GM12878 (cell line): ENCODE measurements at regions not wholly inside any gene's neighbourhood (a gene's known extent, or its start where the extent isn't known, plus 50 kb on each side); places are given as distances from the start of the nearest gene placed in this dataset.

ENCODE experiments used
- NFXL1 ChIP-seq: fragments of 450-650 bp; IDR thresholded peaks from 2 replicates; pipeline ENCODE4 v1.6.1; 2017; ENCODE audit warnings: antibody characterized with exemption, mild to moderate bottlenecking, borderline replicate concordance
- RFX5 ChIP-seq: IDR thresholded peaks from 2 replicates; pipeline ENCODE4 v1.6.1; 2011; ENCODE audit warnings: low read depth, low read length, improper control_type of control experiment
- TCF7 ChIP-seq: IDR thresholded peaks from 2 replicates; pipeline ENCODE4 v1.6.1; 2014; ENCODE audit warnings: antibody characterized with exemption, borderline replicate concordance
- ZNF24 ChIP-seq: fragments of 450-650 bp; IDR thresholded peaks from 2 replicates; pipeline ENCODE4 v1.6.1; 2017; ENCODE audit warnings: antibody characterized with exemption, mild to moderate bottlenecking
- TF ChIP-seq, protein P1 (sequence below): IDR thresholded peaks from 2 replicates; pipeline ENCODE4 v1.6.1; 2011; ENCODE audit warnings: borderline replicate concordance, low read depth, mild to moderate bottlenecking, moderate library complexity, low read length; ENCODE audit not compliant: insufficient read depth, poor library complexity, severe bottlenecking
- TF ChIP-seq, protein P2 (sequence below), 3 experiments: IDR thresholded peaks in 2 of 3; conservative IDR thresholded peaks in 1 of 3; 2 replicates each; pipeline ENCODE4 v1.5.1; 2011; ENCODE audit warnings: low read depth in 3 of 3, low read length in 3 of 3, mild to moderate bottlenecking in 3 of 3, control low read depth in 2 of 3, moderate library complexity in 2 of 3, inconsistent platforms in 1 of 3, mixed read lengths in 1 of 3; ENCODE audit not compliant: control insufficient read depth in 2 of 3, insufficient read depth in 1 of 3; ENCODE audit errors: extremely low read depth in 1 of 3
- TF ChIP-seq, protein P3 (sequence below): fragments of 450-650 bp; IDR thresholded peaks from 2 replicates; pipeline ENCODE4 v1.6.1; 2016; ENCODE audit warnings: mild to moderate bottlenecking, moderate library complexity, borderline replicate concordance

DNA sequence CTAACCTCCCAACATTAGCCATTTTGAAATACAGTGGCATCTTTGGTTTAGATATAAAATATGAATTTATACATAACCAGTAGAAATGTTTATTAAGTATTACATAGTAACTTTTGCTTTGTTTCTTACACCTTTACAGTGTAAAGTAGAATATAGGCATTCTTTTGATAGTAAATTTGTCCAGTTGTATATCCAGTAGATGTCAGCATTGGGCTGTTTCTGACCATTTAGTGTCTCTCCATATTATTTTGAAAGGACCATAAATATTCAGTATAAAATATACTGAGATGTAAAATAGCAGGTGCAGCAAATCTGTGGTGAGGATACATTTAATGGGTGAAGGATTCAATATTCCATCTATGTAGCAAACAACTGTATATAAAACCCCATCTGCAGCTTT lies 115.8 kb upstream of the ZRANB2 start (continued):
- TF ChIP-seq, protein P1, sequence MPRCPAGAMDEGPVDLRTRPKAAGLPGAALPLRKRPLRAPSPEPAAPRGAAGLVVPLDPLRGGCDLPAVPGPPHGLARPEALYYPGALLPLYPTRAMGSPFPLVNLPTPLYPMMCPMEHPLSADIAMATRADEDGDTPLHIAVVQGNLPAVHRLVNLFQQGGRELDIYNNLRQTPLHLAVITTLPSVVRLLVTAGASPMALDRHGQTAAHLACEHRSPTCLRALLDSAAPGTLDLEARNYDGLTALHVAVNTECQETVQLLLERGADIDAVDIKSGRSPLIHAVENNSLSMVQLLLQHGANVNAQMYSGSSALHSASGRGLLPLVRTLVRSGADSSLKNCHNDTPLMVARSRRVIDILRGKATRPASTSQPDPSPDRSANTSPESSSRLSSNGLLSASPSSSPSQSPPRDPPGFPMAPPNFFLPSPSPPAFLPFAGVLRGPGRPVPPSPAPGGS: no peak
- TF ChIP-seq ZNF24 (no peak), NFXL1 (no peak), RFX5 (no peak), TCF7 (no peak)
- TF ChIP-seq, protein P2, sequence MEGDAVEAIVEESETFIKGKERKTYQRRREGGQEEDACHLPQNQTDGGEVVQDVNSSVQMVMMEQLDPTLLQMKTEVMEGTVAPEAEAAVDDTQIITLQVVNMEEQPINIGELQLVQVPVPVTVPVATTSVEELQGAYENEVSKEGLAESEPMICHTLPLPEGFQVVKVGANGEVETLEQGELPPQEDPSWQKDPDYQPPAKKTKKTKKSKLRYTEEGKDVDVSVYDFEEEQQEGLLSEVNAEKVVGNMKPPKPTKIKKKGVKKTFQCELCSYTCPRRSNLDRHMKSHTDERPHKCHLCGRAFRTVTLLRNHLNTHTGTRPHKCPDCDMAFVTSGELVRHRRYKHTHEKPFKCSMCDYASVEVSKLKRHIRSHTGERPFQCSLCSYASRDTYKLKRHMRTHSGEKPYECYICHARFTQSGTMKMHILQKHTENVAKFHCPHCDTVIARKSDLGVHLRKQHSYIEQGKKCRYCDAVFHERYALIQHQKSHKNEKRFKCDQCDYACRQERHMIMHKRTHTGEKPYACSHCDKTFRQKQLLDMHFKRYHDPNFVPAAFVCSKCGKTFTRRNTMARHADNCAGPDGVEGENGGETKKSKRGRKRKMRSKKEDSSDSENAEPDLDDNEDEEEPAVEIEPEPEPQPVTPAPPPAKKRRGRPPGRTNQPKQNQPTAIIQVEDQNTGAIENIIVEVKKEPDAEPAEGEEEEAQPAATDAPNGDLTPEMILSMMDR (IDR thresholded peaks at IDR 0.05 in 2 of 3, conservative IDR thresholded peaks at IDR 0.05 in 1 of 3; ENCODE audit: control insufficient read depth in 2 of 3, extremely low read depth in 1 of 3, insufficient read depth in 1 of 3, low read depth in 3 of 3, low read length in 3 of 3): no peak; a peak in 1 of 6 replicates
- TF ChIP-seq, protein P3, sequence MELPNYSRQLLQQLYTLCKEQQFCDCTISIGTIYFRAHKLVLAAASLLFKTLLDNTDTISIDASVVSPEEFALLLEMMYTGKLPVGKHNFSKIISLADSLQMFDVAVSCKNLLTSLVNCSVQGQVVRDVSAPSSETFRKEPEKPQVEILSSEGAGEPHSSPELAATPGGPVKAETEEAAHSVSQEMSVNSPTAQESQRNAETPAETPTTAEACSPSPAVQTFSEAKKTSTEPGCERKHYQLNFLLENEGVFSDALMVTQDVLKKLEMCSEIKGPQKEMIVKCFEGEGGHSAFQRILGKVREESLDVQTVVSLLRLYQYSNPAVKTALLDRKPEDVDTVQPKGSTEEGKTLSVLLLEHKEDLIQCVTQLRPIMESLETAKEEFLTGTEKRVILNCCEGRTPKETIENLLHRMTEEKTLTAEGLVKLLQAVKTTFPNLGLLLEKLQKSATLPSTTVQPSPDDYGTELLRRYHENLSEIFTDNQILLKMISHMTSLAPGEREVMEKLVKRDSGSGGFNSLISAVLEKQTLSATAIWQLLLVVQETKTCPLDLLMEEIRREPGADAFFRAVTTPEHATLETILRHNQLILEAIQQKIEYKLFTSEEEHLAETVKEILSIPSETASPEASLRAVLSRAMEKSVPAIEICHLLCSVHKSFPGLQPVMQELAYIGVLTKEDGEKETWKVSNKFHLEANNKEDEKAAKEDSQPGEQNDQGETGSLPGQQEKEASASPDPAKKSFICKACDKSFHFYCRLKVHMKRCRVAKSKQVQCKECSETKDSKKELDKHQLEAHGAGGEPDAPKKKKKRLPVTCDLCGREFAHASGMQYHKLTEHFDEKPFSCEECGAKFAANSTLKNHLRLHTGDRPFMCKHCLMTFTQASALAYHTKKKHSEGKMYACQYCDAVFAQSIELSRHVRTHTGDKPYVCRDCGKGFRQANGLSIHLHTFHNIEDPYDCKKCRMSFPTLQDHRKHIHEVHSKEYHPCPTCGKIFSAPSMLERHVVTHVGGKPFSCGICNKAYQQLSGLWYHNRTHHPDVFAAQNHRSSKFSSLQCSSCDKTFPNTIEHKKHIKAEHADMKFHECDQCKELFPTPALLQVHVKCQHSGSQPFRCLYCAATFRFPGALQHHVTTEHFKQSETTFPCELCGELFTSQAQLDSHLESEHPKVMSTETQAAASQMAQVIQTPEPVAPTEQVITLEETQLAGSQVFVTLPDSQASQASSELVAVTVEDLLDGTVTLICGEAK: no peak
- TF ChIP-seq, all 136 proteins: peak for 0
